ENCODE measurements at regions not wholly inside any gene's neighbourhood (a gene's known extent, or its start where the extent isn't known, plus 50 kb on each side); places are given as distances from the start of the nearest gene placed in this dataset.

- TF ChIP-seq CTCF (conservative IDR thresholded peaks at IDR 0.05) (no peak), EZH2 (IDR thresholded peaks at IDR 0.05; ENCODE audit: low read depth) (no peak)
Measured at GRCh38 chr9:27848315-27848714, 275.0 kb upstream of the C9orf72 start.

Measured in PC-9 (cell line).